SK-N-SH (cell line): ENCODE measurements at regions not wholly inside any gene's neighbourhood (a gene's known extent, or its start where the extent isn't known, plus 50 kb on each side); places are given as distances from the start of the nearest gene placed in this dataset.

Source experiments
- CTCF ChIA-PET: fragments of 300-600, 350-600 bp; formaldehyde crosslinking; extraction: SDS; loops from one replicate; lab custom pipeline; 2021; lab: Yijun Ruan, JAX
- POLR2A ChIA-PET: fragments of 350-600 bp; sonication (Branson Sonifier 250); formaldehyde crosslinking; extraction: SDS; loops from one replicate; lab custom pipeline; 2020; ENCODE audit warnings: antibody characterized with exemption, inconsistent platforms; lab: Yijun Ruan, JAX
- DNase-seq: peaks from one replicate; pipeline ENCODE4 v3.0.0; 2012
- H2AFZ ChIP-seq: fragments of 200-600 bp; sonication (generic); 2 replicates; pipeline ENCODE4 v1.8.1; 2016; ENCODE audit warnings: antibody characterized with exemption, mild to moderate bottlenecking, low read depth
- H3F3A ChIP-seq: fragments of 200-600 bp; sonication (generic); replicated peaks from 2 replicates; pipeline ENCODE3; 2016; ENCODE audit warnings: antibody characterized with exemption, mild to moderate bottlenecking; ENCODE audit not compliant: insufficient read depth
- H3K27ac ChIP-seq, 2 experiments: fragments of 200-500 bp in 1 of 2; fragments of 200-600 bp in 1 of 2; sonication (Bioruptor generic) in 1 of 2; sonication (generic), shearing (Covaris generic) in 1 of 2; 2 replicates each; pipeline versions ENCODE4 v1.5.1 to v1.6.1; 2014 to 2016; ENCODE audit warnings: low read depth in 2 of 2, inconsistent platforms in 1 of 2, low read length in 1 of 2, mild to moderate bottlenecking in 1 of 2, mixed read lengths in 1 of 2
- H3K27me3 ChIP-seq: fragments of 200-600 bp; sonication (generic), shearing (Covaris generic); 2 replicates; pipeline ENCODE4 v1.6.1; 2016; ENCODE audit warnings: mixed run types; ENCODE audit not compliant: insufficient read depth
- H3K36me3 ChIP-seq, 2 experiments: fragments of 200-500 bp in 1 of 2; fragments of 200-600 bp in 1 of 2; sonication (Bioruptor generic) in 1 of 2; sonication (generic) in 1 of 2; replicated peaks in 1 of 2; 2 replicates each; pipeline versions ENCODE3 to v1.5.1; 2014 to 2016; ENCODE audit warnings: low read length in 1 of 2, mild to moderate bottlenecking in 1 of 2; ENCODE audit not compliant: insufficient read depth in 2 of 2, control insufficient read depth in 1 of 2
- H3K4me1 ChIP-seq, 2 experiments: fragments of 200-500 bp in 1 of 2; fragments of 200-600 bp in 1 of 2; sonication (Bioruptor generic) in 1 of 2; sonication (generic), shearing (Covaris generic) in 1 of 2; 2 replicates each; pipeline versions ENCODE4 v1.5.1 to v1.6.1; 2014 to 2016; ENCODE audit warnings: low read depth in 1 of 2, low read length in 1 of 2, mixed run types in 1 of 2; ENCODE audit not compliant: insufficient read depth in 2 of 2, control insufficient read depth in 1 of 2
- H3K4me2 ChIP-seq: fragments of 200-600 bp; sonication (generic), shearing (Covaris generic); 2 replicates; pipeline ENCODE4 v1.6.1; 2017; ENCODE audit warnings: mixed run types
- H3K4me3 ChIP-seq, 2 experiments: fragments of 200-500 bp in 1 of 2; fragments of 200-600 bp in 1 of 2; sonication (Bioruptor generic) in 1 of 2; sonication (generic), shearing (Covaris generic) in 1 of 2; 2 replicates each; pipeline versions ENCODE4 v1.5.1 to v1.8.1; 2014 to 2016; ENCODE audit warnings: low read depth in 2 of 2, inconsistent platforms in 1 of 2, low read length in 1 of 2, mild to moderate bottlenecking in 1 of 2, mixed read lengths in 1 of 2, moderate library complexity in 1 of 2
- H3K79me2 ChIP-seq: fragments of 200-600 bp; sonication (generic); 2 replicates; pipeline ENCODE4 v1.8.1; 2017; ENCODE audit warnings: mild to moderate bottlenecking; ENCODE audit not compliant: insufficient read depth
- H3K9ac ChIP-seq: fragments of 200-600 bp; sonication (generic); 2 replicates; pipeline ENCODE4 v1.6.1; 2017; ENCODE audit warnings: mixed run types
- H3K9me2 ChIP-seq: fragments of 200-600 bp; sonication (generic); 2 replicates; pipeline ENCODE4 v1.6.1; 2017; ENCODE audit warnings: mixed run types
- H3K9me3 ChIP-seq: fragments of 200-600 bp; sonication (generic); 2 replicates; pipeline ENCODE4 v1.6.1; 2017; ENCODE audit warnings: mixed run types, mild to moderate bottlenecking, moderate library complexity
- H4K20me1 ChIP-seq: fragments of 200-600 bp; sonication (generic); 2 replicates; pipeline ENCODE4 v1.6.1; 2017; ENCODE audit warnings: mild to moderate bottlenecking, mixed run types; ENCODE audit not compliant: insufficient read depth
- CHD2 ChIP-seq: fragments of 150-350 bp; IDR thresholded peaks from 2 replicates; pipeline ENCODE4 v1.6.1; 2018; ENCODE audit warnings: low read length; ENCODE audit not compliant: partially characterized antibody
- ELF1 ChIP-seq: IDR thresholded peaks from 2 replicates; pipeline ENCODE4 v1.4.0; 2012
- EP300 ChIP-seq, 2 experiments: IDR thresholded peaks; 2 replicates each; pipeline versions ENCODE4 v1.4.0 to v1.6.1; 2012; ENCODE audit warnings: borderline replicate concordance in 1 of 2, low read depth in 1 of 2, low read length in 1 of 2
- EZH2phosphoT487 ChIP-seq: fragments of 200-600 bp; sonication (generic); IDR thresholded peaks from 2 replicates; pipeline ENCODE4 v1.6.1; 2017; ENCODE audit warnings: low read depth, mixed run types, mild to moderate bottlenecking, antibody characterized with exemption, moderate library complexity, borderline replicate concordance
- FOXJ3 ChIP-seq: sonication (generic); formaldehyde crosslinking; IDR thresholded peaks from 2 replicates; pipeline ENCODE4 v1.5.1; 2020; ENCODE audit warnings: mild to moderate bottlenecking, missing genetic modification reagents
- FOXM1 ChIP-seq: IDR thresholded peaks from 2 replicates; pipeline ENCODE4 v1.4.0; 2012; ENCODE audit warnings: low read depth, mild to moderate bottlenecking
- JUND ChIP-seq: IDR thresholded peaks from 2 replicates; pipeline ENCODE4 v1.4.0; 2012
- MAX ChIP-seq: IDR thresholded peaks from 2 replicates; pipeline ENCODE4 v1.4.0; 2012; ENCODE audit warnings: low read depth
- POLR2AphosphoS5 ChIP-seq: IDR thresholded peaks from 2 replicates; pipeline ENCODE4 v1.6.1; 2012; ENCODE audit warnings: low read depth, low read length
- RCOR1 ChIP-seq: fragments of 150-350 bp; IDR thresholded peaks from 2 replicates; pipeline ENCODE4 v1.6.1; 2017; ENCODE audit warnings: antibody characterized with exemption, low read length
- RFX5 ChIP-seq: IDR thresholded peaks from 2 replicates; pipeline ENCODE4 v1.6.1; 2012; ENCODE audit warnings: mild to moderate bottlenecking, improper control_type of control experiment, low read length
- RXRA ChIP-seq: IDR thresholded peaks from 2 replicates; pipeline ENCODE4 v1.4.0; 2012; ENCODE audit warnings: low read depth, mild to moderate bottlenecking, borderline replicate concordance
- USF1 ChIP-seq: IDR thresholded peaks from 2 replicates; pipeline ENCODE4 v1.4.0; 2012; ENCODE audit warnings: low read depth, borderline replicate concordance
- YY1 ChIP-seq: IDR thresholded peaks from 2 replicates; pipeline ENCODE4 v1.4.0; 2012; ENCODE audit warnings: low read depth, mild to moderate bottlenecking
- WGBS: methylation state at CpG from one replicate; pipeline ENCODE4 v1.1.6; 2017; ENCODE audit warnings: low lambda C conversion rate; 5-methylcytosine and 5-hydroxymethylcytosine counted together
- TF ChIP-seq, protein P1 (sequence below): IDR thresholded peaks from 2 replicates; pipeline ENCODE4; 2012
- TF ChIP-seq, protein P2 (sequence below): IDR thresholded peaks from 2 replicates; pipeline ENCODE4 v1.4.0; 2012; ENCODE audit warnings: low read depth, borderline replicate concordance
- TF ChIP-seq, protein P3 (sequence below): IDR thresholded peaks from 2 replicates; pipeline ENCODE4 v1.6.1; 2012; ENCODE audit warnings: mild to moderate bottlenecking, low read depth, low read length, moderate library complexity
- TF ChIP-seq, protein P4 (sequence below): fragments of 200-600 bp; sonication (generic); IDR thresholded peaks from 2 replicates; pipeline ENCODE4 v1.6.1; 2017; ENCODE audit warnings: antibody characterized with exemption, mild to moderate bottlenecking, moderate library complexity

DNA sequence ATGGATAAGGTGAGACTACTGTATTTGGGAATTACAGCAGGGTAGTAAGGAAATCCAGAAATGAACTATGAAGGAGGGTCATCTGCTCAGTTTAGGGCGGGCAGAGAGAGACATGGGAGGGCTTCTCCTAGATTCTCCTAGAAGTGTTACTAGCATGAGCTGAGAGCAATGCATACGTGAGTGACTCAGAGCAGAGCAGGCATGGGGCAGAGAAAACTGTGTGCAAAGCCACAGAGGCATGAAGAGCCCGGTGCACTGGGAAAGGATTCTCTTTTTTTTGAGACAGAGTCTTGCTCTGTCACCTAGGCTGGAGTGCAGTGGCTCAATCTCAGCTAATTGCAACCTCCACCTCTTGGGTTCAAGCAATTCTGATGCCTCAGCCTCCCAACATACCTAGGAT, 116.2 kb downstream of the SOCS6 start:
- no peak overlapping the region for H3K4me2 ChIP-seq
- TF ChIP-seq EZH2phosphoT487, result no peak
- TF ChIP-seq USF1, result no peak
- no peak for TF ChIP-seq ELF1
- TF ChIP-seq RFX5, result no peak
- TF ChIP-seq FOXJ3, result no peak
- TF ChIP-seq, protein P1, sequence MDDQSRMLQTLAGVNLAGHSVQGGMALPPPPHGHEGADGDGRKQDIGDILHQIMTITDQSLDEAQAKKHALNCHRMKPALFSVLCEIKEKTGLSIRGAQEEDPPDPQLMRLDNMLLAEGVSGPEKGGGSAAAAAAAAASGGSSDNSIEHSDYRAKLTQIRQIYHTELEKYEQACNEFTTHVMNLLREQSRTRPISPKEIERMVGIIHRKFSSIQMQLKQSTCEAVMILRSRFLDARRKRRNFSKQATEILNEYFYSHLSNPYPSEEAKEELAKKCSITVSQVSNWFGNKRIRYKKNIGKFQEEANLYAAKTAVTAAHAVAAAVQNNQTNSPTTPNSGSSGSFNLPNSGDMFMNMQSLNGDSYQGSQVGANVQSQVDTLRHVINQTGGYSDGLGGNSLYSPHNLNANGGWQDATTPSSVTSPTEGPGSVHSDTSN, result no peak
- no peak for TF ChIP-seq FOXM1
- TF ChIP-seq RCOR1, result no peak
- TF ChIP-seq MAX, result no peak
- TF ChIP-seq EP300 (IDR thresholded peaks at IDR 0.05; ENCODE audit: borderline replicate concordance in 1 of 2, low read depth in 1 of 2, low read length in 1 of 2), result no peak
- TF ChIP-seq, protein P2, sequence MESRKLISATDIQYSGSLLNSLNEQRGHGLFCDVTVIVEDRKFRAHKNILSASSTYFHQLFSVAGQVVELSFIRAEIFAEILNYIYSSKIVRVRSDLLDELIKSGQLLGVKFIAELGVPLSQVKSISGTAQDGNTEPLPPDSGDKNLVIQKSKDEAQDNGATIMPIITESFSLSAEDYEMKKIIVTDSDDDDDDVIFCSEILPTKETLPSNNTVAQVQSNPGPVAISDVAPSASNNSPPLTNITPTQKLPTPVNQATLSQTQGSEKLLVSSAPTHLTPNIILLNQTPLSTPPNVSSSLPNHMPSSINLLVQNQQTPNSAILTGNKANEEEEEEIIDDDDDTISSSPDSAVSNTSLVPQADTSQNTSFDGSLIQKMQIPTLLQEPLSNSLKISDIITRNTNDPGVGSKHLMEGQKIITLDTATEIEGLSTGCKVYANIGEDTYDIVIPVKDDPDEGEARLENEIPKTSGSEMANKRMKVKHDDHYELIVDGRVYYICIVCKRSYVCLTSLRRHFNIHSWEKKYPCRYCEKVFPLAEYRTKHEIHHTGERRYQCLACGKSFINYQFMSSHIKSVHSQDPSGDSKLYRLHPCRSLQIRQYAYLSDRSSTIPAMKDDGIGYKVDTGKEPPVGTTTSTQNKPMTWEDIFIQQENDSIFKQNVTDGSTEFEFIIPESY, result no peak
- no peak for TF ChIP-seq POLR2AphosphoS5
- no peak for TF ChIP-seq YY1
- TF ChIP-seq, protein P3, sequence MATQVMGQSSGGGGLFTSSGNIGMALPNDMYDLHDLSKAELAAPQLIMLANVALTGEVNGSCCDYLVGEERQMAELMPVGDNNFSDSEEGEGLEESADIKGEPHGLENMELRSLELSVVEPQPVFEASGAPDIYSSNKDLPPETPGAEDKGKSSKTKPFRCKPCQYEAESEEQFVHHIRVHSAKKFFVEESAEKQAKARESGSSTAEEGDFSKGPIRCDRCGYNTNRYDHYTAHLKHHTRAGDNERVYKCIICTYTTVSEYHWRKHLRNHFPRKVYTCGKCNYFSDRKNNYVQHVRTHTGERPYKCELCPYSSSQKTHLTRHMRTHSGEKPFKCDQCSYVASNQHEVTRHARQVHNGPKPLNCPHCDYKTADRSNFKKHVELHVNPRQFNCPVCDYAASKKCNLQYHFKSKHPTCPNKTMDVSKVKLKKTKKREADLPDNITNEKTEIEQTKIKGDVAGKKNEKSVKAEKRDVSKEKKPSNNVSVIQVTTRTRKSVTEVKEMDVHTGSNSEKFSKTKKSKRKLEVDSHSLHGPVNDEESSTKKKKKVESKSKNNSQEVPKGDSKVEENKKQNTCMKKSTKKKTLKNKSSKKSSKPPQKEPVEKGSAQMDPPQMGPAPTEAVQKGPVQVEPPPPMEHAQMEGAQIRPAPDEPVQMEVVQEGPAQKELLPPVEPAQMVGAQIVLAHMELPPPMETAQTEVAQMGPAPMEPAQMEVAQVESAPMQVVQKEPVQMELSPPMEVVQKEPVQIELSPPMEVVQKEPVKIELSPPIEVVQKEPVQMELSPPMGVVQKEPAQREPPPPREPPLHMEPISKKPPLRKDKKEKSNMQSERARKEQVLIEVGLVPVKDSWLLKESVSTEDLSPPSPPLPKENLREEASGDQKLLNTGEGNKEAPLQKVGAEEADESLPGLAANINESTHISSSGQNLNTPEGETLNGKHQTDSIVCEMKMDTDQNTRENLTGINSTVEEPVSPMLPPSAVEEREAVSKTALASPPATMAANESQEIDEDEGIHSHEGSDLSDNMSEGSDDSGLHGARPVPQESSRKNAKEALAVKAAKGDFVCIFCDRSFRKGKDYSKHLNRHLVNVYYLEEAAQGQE, result no peak
- TF ChIP-seq CHD2, result no peak
- TF ChIP-seq, protein P4, sequence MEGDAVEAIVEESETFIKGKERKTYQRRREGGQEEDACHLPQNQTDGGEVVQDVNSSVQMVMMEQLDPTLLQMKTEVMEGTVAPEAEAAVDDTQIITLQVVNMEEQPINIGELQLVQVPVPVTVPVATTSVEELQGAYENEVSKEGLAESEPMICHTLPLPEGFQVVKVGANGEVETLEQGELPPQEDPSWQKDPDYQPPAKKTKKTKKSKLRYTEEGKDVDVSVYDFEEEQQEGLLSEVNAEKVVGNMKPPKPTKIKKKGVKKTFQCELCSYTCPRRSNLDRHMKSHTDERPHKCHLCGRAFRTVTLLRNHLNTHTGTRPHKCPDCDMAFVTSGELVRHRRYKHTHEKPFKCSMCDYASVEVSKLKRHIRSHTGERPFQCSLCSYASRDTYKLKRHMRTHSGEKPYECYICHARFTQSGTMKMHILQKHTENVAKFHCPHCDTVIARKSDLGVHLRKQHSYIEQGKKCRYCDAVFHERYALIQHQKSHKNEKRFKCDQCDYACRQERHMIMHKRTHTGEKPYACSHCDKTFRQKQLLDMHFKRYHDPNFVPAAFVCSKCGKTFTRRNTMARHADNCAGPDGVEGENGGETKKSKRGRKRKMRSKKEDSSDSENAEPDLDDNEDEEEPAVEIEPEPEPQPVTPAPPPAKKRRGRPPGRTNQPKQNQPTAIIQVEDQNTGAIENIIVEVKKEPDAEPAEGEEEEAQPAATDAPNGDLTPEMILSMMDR, result no peak
- no peak for TF ChIP-seq RXRA
- no peak for TF ChIP-seq JUND
- TF ChIP-seq, all 33 proteins: peak for 0
- H3K36me3 ChIP-seq, result no peaks in the 10 kb centered on the region
- H4K20me1 ChIP-seq, result no peaks in the 10 kb centered on the region
- ChIA-PET CTCF (interaction anchor here (1.0 kb wide), 1 partner anchor 8 kb away, joined by 4 read pairs; no protein-coding TSS in a partner anchor), POLR2A (no interaction called here)
- H3K27me3 ChIP-seq, result no peaks in the 10 kb centered on the region
- H3K9me3 ChIP-seq, result no peaks in the 10 kb centered on the region
- H3K4me3 ChIP-seq, result no peak overlapping the region
- no peak overlapping the region for H2AFZ ChIP-seq
- no peaks in the 10 kb centered on the region for H3K79me2 ChIP-seq
- no peaks in the 10 kb centered on the region for H3K4me1 ChIP-seq
- no peaks in the 10 kb centered on the region for H3F3A ChIP-seq
- no peak for DNase-seq
- WGBS, result 78% methylated on average over 3 of the region's 3 CpGs
- H3K9ac ChIP-seq, result no peak overlapping the region
- no peaks in the 10 kb centered on the region for H3K9me2 ChIP-seq
- H3K27ac ChIP-seq, result no peak overlapping the region
